Stimulated activated CD8-positive, alpha-beta memory T cell treated with anti-CD3 and anti-CD28 coated beads, Interleukin-12 subunit alpha, Interleukin-12 subunit beta, amount 100 ng/mL, for 24 hours (primary cell): ENCODE measurements at regions not wholly inside any gene's neighbourhood (a gene's known extent, or its start where the extent isn't known, plus 50 kb on each side); places are given as distances from the start of the nearest gene placed in this dataset.

Experiments
- DNase-seq: peaks from one replicate; pipeline ENCODE4 v3.0.0-alpha.2; 2020; ENCODE audit errors: extremely low read depth

DNA sequence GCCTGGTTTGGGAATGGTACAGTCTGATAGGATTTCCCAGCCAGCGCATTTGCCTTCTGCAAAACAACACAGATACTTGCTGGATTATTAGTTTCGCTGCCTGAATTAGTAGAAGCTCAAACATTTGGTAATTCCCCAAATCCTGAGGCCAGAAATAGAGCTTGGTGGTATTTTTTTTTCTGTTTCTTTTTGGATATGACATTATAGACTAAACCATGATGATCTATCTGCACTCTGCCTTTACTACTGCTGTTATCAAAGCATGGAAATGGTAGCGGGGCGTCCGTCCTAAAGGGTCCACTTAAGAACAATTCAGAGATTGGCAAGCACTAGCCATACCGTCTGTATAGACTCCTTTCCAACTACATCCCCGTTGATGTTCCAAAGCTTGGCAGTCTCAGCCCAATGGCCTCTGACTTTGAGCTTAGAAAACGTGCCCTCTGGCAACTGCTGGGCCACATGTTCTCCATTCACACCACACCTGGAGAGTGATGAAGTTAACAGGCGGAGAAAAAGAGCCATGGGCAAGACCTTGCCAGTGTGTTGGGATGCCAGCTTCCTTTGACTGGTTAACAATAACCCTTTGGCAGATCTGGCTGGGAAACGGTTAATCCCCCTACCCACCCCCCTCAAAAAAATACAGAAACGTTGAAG, 241.0 kb upstream of the NR2F2 start:
- no peak for DNase-seq

GRCh38 chr15:96092186-96092585, 238.3 kb upstream of the NR2F2 start:
- no peak for DNase-seq

GRCh38 chr15:96093063-96093462, 237.4 kb upstream of the NR2F2 start:
- no peak for DNase-seq

DNA sequence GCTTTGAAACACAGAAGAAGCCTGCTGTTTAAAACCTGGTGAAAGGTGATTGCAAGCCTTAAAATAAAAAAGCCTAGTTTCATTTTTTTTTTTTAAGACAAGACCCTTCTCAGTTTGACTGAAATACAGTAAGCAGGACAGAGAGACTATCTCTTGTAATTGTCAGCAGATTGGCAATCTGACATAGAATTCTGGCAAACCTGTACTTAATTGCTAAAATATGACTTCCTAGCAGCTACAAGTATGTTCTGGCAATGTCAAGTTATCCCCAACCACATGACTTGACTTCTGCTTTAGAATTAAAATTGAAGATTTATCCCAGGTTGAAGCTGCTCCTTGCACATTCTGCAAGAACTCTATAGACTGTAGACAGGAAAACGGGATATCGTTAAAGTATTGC, 232.8 kb upstream of the NR2F2 start:
- no peak for DNase-seq

DNA sequence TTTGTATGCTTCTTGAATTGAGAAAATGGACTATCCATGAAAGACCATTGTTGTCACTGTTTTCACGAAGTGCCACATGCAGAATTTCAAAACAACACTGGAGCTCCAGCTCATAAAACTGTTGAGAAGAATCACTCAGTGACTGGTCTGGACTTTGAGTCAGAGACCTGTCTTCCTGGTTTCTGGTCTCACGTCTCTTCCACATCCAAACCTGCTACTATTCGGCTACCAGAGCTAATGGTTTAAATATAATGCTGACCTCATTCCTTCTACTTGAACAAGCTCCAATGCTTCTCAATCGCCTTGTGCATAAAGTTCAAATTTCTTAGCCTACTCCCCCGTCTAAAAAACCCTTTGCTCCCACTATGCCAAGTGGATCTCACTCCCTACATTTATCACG, 227.9 kb upstream of the NR2F2 start:
- no peak for DNase-seq

GRCh38 chr15:96106181-96106580, 224.3 kb upstream of the NR2F2 start:
- no peak for DNase-seq

DNA sequence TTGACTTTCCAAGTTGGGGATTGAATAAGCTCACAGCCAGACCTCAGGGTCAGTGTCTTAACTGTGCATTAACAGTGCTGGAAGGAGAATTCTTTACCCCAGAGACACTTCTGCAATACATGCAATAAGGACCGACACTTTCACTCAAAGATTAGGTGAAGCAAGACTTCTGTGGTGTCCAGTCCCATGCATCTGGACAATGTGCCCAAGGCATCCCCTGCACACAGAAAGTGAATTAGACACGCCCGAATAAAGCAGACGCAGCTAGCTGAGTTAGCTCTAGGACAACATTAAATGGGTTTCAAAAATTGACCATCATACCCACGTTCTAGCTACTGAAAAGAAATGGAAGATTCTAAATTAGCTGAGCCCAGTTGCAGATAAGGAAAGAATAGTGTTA, 223.9 kb upstream of the NR2F2 start:
- no peak for DNase-seq

DNA sequence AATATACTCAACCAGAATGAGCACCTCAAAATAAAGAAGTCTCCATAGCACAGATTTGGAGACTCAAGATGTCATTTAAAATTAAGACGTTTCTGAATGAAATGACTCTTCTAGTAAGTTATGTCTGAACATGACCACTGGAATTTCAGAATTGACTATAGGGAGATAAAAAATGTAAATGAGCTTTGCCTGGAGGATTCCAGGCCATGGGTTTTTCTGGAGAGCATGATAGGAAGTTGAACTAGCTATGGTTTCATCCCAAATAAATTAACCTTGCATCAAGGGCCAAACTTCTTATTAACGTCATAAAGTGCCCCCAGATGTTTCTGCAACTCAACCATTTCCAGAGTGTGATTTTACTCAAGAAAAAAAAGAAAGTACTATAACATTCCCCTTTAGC, 222.6 kb upstream of the NR2F2 start:
- DNase-seq = no peak

GRCh38 chr15:96108405-96108804, 222.1 kb upstream of the NR2F2 start:
- DNase-seq = no peak

DNA sequence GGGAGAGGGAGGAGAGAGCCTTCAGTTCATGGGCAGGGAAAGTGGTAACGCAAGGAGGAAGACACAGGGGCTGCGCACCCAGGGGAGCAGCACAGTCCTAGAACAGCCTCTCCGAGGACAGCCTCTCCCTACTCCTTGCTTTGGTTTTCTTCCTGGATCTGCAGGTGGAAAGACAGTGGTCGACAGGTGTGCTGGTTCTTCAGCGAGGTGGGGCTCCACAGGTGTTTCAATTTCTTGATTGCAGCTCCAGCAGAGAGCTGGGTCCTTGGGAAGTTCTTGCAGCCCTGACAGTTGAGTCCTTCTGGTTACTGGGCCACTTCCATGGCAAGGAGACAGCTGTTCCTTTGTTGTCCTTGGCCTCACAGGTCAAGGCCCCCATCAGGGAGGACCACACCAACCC, 220.7 kb upstream of the NR2F2 start:
- DNase-seq = no peak

DNA sequence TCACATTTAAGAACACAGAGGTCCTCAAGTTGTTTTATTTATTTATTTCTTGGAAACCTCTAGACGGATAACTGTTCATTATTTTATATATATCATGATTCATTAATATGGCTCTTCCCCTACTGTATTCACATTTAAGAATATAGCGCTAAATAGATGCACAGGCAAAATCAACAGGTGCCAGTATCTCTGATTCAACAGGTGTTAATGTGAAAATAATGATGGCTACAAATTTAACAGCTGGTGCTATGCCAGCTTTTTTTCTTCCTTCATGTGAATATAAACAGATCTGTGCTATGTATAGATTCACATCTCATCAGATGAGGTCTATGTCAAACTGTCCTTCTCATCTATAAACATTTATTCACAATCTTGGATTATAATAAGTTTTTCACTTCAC, 218.5 kb upstream of the NR2F2 start:
- no peak for DNase-seq

DNA sequence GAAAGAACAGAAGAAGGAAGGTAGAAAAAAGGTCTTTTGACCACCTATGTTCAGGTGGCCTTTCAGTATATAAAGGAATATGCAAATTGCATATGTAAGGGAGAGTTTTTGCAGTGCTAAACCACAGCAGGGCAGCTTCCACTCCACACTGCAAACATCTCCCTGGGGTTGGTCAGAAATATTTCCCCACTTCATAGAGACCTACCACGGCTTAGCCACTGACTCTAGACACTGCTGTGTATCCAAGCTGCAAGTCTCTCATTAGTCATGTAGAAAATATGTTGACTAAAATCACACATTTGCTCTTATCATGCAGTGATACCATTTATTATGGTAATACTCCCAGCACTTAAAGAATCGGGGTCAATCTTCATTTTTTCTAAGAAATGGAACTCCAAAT, 214.9 kb upstream of the NR2F2 start:
- no peak for DNase-seq

GRCh38 chr15:96117270-96117669, 213.2 kb upstream of the NR2F2 start:
- no peak for DNase-seq

GRCh38 chr15:96119734-96120133, 210.8 kb upstream of the NR2F2 start:
- DNase-seq = no peak

- DNase-seq = no peak
Observed at GRCh38 chr15:96121086-96121920, 209.2 kb upstream of the NR2F2 start.

DNA sequence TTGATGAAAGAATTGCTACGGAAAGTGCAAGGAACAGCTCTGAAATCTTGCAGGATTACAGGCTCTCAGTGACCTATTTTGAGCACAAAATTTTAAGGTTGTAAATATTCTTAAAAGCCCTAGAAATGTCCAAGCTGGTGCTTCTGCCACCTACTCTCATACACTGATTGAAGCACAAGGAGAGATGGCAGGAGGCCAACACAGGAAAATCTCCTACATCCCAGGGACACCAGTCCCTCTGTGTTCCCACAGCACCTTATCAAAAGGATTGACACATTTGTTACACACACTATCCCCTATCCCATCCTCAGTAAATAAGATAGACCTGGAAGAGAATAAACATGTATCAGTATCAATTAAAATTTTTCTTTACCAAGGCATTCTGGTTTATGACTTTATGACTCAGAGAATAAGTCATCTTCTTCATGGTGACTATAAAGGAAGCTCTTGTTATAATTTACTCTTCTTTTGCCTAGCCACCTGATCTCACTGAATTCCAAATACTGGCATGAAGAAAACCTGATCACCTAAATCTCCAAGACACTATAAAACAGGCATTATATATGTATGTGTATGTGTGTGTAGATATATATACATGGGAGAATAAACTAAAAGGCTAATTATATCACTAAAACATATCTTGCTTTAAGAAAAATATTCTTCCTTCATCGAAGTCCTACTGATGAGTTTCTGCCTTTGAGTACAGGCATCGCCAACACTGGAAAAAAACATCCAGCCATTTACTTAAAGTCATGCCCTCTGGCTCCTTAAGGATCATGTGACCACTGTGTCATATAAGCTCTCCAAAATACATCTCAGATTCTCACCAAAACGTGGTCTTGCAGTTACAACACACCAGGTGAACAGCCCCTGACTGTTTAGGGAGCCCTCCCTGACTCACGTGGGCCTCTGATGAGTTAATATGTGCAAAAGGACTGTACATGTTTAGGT, 208.1 kb upstream of the NR2F2 start:
- no peak for DNase-seq

- DNase-seq = no peak
Observed at GRCh38 chr15:96123028-96123400, 207.5 kb upstream of the NR2F2 start.

DNA sequence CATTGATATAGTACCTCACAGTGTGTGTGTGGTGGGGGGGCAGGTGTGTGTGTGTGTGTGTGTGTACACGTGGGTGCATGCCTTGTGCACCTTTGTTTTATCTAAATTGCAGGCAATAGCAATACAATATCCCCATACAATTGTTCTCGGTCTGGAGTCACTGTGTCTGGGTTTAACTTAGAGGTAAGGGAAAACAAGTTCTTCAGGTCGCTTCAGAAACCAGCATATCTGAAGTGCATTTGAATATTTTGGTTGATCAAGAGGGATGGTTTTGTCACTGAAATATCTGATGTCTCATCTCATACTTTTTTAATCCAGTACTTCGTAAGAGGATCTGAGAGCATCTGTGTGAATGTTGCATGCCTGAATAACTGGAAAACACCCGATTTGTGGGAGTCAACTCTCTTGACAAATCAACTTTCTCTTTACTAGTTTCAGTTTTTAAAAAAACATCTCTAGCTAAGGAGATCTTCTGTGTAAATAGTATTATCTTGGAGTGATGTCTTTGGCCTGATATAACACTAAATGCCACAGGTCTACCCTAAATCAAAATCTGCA, 206.8 kb upstream of the NR2F2 start:
- DNase-seq = no peak

DNA sequence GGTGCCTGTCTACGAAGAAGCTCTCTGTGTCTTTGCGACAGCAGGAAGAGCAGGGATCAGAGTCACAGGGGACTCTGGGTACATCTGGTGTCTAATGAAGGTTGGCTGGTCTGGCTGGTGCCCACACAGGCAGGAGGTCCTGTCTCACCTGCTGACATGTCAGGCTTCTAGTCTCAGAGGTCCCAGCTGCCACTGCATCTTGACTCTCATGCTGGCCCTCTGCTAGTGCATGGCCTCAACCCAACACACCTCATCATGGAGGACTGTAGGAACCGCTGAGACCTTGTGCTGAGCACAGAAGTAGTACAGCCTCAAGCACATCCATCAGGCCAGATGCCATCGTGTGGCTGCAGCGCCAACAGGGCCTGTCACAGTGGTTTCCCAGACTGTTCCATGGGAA, 206.1 kb upstream of the NR2F2 start:
- no peak for DNase-seq

DNA sequence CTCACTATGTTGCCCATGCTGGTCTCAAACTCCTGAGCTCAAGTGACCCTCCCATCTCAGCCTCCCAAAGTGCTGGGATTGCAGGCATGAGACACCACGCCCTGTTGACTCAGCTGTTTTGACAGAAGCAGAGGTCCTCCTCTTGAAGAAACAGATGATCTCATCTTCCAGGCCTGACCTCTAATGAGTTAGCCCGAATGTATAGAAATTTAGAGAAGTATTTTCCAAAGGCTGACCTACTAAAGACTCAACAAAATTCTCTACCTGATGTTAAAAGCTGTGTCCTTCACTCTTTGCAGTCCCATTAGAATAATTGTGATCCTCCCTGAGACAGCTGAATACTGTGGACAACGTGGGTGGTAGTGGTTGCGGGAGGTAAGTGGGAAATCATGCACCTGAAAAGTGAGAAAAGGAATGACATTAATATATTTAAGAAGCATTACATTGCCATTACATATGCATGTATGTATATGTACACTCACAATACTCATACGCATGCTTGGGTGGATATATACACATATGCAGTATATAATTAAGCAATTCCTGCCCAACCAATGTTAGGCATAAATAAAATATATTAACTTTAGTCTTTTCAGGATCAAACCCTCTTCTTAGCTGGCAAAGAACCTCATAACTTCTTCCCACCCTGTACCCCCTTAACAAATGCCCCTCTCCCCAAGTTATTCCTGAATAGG, 204.6 kb upstream of the NR2F2 start:
- no peak for DNase-seq

DNA sequence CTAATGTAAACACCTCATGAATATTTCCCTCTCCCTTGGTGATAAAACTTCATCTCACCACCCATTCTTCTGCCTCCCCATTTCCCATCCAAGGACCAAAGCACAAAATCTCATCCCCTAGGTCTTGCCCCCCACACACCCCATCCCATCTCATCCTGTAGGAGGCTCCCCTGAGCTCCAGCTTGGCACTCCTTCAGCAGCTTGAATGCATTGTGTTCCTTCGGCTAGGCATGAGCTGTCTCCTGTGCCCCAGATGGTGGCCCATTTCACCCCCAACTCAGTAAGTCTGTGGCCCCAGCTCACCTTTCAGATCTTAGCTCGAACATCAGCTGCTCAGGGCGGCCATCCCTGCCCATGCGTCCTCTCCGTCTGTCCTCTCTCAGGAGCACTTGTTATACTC, 203.6 kb upstream of the NR2F2 start:
- no peak for DNase-seq

- no peak for DNase-seq
Observed at GRCh38 chr15:96130734-96131133, 199.8 kb upstream of the NR2F2 start.
